KMS-11 (cell line): ENCODE measurements at regions not wholly inside any gene's neighbourhood (a gene's known extent, or its start where the extent isn't known, plus 50 kb on each side); places are given as distances from the start of the nearest gene placed in this dataset.
"Not testable (repeated sequence)": the region's sequence is repeated elsewhere in the genome, so short reads cannot be mapped to it uniquely, and the experiment has no call there.

Experiments
- H2AFZ ChIP-seq: fragments of 200-600 bp; sonication (generic); 2 replicates; pipeline ENCODE4 v1.6.1; 2016; ENCODE audit warnings: antibody characterized with exemption, mixed run types, low read depth
- H3K27ac ChIP-seq: fragments of 200-600 bp; sonication (generic); 2 replicates; pipeline ENCODE4 v1.6.1; 2016; ENCODE audit warnings: mild to moderate bottlenecking, mixed run types
- H3K27me3 ChIP-seq: fragments of 200-600 bp; sonication (generic); 2 replicates; pipeline ENCODE4 v1.6.1; 2017; ENCODE audit warnings: mild to moderate bottlenecking, low read depth, mixed run types, moderate library complexity; ENCODE audit not compliant: insufficient read depth
- H3K36me3 ChIP-seq: fragments of 200-600 bp; sonication (generic); 2 replicates; pipeline ENCODE4 v1.6.1; 2017; ENCODE audit warnings: mild to moderate bottlenecking, mixed run types; ENCODE audit not compliant: insufficient read depth
- H3K4me1 ChIP-seq: fragments of 200-600 bp; sonication (generic); 2 replicates; pipeline ENCODE4 v1.6.1; 2016; ENCODE audit warnings: mild to moderate bottlenecking, low read depth, mixed run types; ENCODE audit not compliant: poor library complexity, severe bottlenecking
- H3K4me2 ChIP-seq: fragments of 200-600 bp; sonication (generic); 2 replicates; pipeline ENCODE4 v1.7.0; 2016; ENCODE audit warnings: mild to moderate bottlenecking, mixed run types
- H3K4me3 ChIP-seq: fragments of 200-600 bp; sonication (generic); IDR thresholded peaks from 2 replicates; pipeline ENCODE4 v1.6.1; 2017; ENCODE audit warnings: low read depth, low read length, mixed read lengths; ENCODE audit not compliant: insufficient read depth
- H3K79me2 ChIP-seq: fragments of 200-600 bp; sonication (generic); 2 replicates; pipeline ENCODE4 v1.6.1; 2016; ENCODE audit warnings: low read depth, mixed run types; ENCODE audit not compliant: insufficient read depth
- H3K9ac ChIP-seq: fragments of 200-600 bp; sonication (generic); 2 replicates; pipeline ENCODE4 v1.6.1; 2016; ENCODE audit warnings: mild to moderate bottlenecking, mixed run types
- H4K20me1 ChIP-seq: fragments of 200-600 bp; sonication (generic); 2 replicates; pipeline ENCODE4 v1.6.1; 2016; ENCODE audit warnings: mild to moderate bottlenecking, mixed run types; ENCODE audit not compliant: insufficient read depth
- TF ChIP-seq, protein P1 (sequence below): fragments of 200-600 bp; sonication (generic); conservative IDR thresholded peaks from 2 replicates; pipeline ENCODE4 v1.6.1; 2017; ENCODE audit warnings: low read depth, mild to moderate bottlenecking, antibody characterized with exemption, low read length, moderate library complexity, mixed read lengths

- H3K27ac ChIP-seq, result no peak overlapping the region
- no peaks in the 10 kb centered on the region for H3K36me3 ChIP-seq
- H3K4me3 ChIP-seq, result no peak overlapping the region
- no peaks in the 10 kb centered on the region for H3K27me3 ChIP-seq
- H3K9ac ChIP-seq, result no peak overlapping the region
- TF ChIP-seq, protein P1, sequence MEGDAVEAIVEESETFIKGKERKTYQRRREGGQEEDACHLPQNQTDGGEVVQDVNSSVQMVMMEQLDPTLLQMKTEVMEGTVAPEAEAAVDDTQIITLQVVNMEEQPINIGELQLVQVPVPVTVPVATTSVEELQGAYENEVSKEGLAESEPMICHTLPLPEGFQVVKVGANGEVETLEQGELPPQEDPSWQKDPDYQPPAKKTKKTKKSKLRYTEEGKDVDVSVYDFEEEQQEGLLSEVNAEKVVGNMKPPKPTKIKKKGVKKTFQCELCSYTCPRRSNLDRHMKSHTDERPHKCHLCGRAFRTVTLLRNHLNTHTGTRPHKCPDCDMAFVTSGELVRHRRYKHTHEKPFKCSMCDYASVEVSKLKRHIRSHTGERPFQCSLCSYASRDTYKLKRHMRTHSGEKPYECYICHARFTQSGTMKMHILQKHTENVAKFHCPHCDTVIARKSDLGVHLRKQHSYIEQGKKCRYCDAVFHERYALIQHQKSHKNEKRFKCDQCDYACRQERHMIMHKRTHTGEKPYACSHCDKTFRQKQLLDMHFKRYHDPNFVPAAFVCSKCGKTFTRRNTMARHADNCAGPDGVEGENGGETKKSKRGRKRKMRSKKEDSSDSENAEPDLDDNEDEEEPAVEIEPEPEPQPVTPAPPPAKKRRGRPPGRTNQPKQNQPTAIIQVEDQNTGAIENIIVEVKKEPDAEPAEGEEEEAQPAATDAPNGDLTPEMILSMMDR, result no peak
- H3K4me1 ChIP-seq, result no peaks in the 10 kb centered on the region
- no peaks in the 10 kb centered on the region for H3K79me2 ChIP-seq
- no peak overlapping the region for H3K4me2 ChIP-seq
- H2AFZ ChIP-seq, result no peak overlapping the region
- H4K20me1 ChIP-seq, result no peaks in the 10 kb centered on the region
Measured at GRCh38 chr4:155582971-155583437, 83.6 kb upstream of the GUCY1A1 start.

- Histone ChIP-seq H3K4me3 (no peak overlapping the region), H3K4me1 (no peaks in the 10 kb centered on the region)
- TF ChIP-seq, protein P1, result no peak
Measured at GRCh38 chr4:155582041-155582440, 84.6 kb upstream of the GUCY1A1 start.

GRCh38 chr4:155578726-155579370 lies 87.8 kb upstream of the GUCY1A1 start:
- Histone ChIP-seq H3K36me3 (no peaks in the 10 kb centered on the region), H3K27me3 (no peaks in the 10 kb centered on the region), H3K4me1 (no peaks in the 10 kb centered on the region), H4K20me1 (no peaks in the 10 kb centered on the region), H3K4me2 (no peak overlapping the region), H3K79me2 (no peaks in the 10 kb centered on the region), H3K9ac (no peak overlapping the region), H2AFZ (no peak overlapping the region), H3K4me3 (no peak overlapping the region), H3K27ac (no peak overlapping the region)
- TF ChIP-seq, protein P1, result no peak

More at GRCh38 chr4:155582041-155582440, 84.6 kb upstream of the GUCY1A1 start:
- H3K9ac ChIP-seq, result no peak overlapping the region
- H3K4me2 ChIP-seq, result no peak overlapping the region
- H3K79me2 ChIP-seq, result no peaks in the 10 kb centered on the region
- H3K36me3 ChIP-seq, result no peaks in the 10 kb centered on the region
- H3K27me3 ChIP-seq, result no peaks in the 10 kb centered on the region
- H4K20me1 ChIP-seq, result no peaks in the 10 kb centered on the region
- H3K27ac ChIP-seq, result no peak overlapping the region
- no peak overlapping the region for H2AFZ ChIP-seq

- Histone ChIP-seq H3K9ac (no peak overlapping the region), H3K27me3 (no peaks in the 10 kb centered on the region), H3K79me2 (no peaks in the 10 kb centered on the region), H3K4me1 (no peaks in the 10 kb centered on the region), H2AFZ (no peak overlapping the region), H3K4me2 (no peak overlapping the region), H4K20me1 (no peaks in the 10 kb centered on the region), H3K36me3 (no peaks in the 10 kb centered on the region), H3K27ac (no peak overlapping the region), H3K4me3 (no peak overlapping the region)
- TF ChIP-seq, protein P1, result no peak
Measured at GRCh38 chr4:155578219-155578618, 88.4 kb upstream of the GUCY1A1 start.

- H3K27ac ChIP-seq, H3K4me1 ChIP-seq, H2AFZ ChIP-seq, H3K36me3 ChIP-seq, H3K4me2 ChIP-seq, H3K9ac ChIP-seq, H3K79me2 ChIP-seq, H3K4me3 ChIP-seq, H3K27me3 ChIP-seq, H4K20me1 ChIP-seq: not testable (repeated sequence)
Measured at GRCh38 chr4:155574329-155574728, 92.3 kb upstream of the GUCY1A1 start.
